ENCODE measurements at regions not wholly inside any gene's neighbourhood (a gene's known extent, or its start where the extent isn't known, plus 50 kb on each side); places are given as distances from the start of the nearest gene placed in this dataset.

DNA sequence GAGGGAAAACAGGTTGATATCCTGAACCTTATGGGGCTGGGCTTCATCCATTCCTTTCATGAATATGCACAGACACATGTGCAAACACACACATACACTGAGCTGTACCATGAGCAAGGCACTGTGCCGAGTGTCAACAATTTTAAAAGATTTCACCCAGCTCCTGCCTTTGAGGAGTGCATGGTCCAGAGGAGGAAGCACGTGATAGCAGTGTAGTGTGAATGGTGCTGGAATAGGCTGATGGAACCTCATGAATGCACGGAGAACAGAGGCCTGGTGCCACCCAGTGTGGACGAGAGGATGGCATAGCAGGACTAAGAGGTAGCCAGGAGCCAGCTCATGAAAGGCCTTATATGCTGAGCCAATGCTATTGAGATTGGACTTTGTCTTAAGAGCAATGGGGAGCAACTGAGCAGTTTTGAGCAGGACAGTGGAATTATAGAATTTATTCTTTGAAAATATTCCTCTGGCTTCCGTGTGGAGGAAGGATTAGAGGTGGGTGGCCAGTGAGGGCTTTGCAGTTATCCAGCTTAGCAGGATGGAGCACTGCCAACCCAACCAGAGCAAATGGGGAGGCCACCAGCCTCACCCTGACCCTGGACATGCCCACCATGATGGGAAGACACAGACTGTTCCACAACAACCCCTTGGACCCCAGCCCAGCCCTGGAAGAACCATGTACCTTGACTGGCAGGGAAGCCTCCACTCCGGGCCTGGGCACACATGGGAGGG lies 84.4 kb downstream of the UNC5CL start (continued):
- TF ChIP-seq ARID5B (CRISPR knock-in tag; IDR thresholded peaks at IDR 0.05), result 0 out of 2 replicates have a peak, but pooled peaks have one; percentile 11
- 0 out of 2 replicates have a peak, but pooled peaks have one; percentile 48 for TF ChIP-seq ZSCAN21 (CRISPR knock-in tag; IDR thresholded peaks at IDR 0.05; ENCODE audit: borderline replicate concordance)
- no peak for TF ChIP-seq YY1 (IDR thresholded peaks at IDR 0.05; ENCODE audit: insufficient read depth, insufficient replicate concordance, low read depth, low read length)
- TF ChIP-seq, protein P1, sequence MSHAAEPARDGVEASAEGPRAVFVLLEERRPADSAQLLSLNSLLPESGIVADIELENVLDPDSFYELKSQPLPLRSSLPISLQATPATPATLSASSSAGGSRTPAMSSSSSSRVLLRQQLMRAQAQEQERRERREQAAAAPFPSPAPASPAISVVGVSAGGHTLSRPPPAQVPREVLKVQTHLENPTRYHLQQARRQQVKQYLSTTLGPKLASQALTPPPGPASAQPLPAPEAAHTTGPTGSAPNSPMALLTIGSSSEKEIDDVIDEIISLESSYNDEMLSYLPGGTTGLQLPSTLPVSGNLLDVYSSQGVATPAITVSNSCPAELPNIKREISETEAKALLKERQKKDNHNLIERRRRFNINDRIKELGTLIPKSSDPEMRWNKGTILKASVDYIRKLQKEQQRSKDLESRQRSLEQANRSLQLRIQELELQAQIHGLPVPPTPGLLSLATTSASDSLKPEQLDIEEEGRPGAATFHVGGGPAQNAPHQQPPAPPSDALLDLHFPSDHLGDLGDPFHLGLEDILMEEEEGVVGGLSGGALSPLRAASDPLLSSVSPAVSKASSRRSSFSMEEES (CRISPR knock-in tag; IDR thresholded peaks at IDR 0.05), result peak; percentile 65
- no peak for TF ChIP-seq ZSCAN22 (CRISPR knock-in tag; IDR thresholded peaks at IDR 0.05)
- TF ChIP-seq BHLHE40 (IDR thresholded peaks at IDR 0.05; ENCODE audit: low read length), result peak; percentile 72
- TF ChIP-seq SP2 (CRISPR knock-in tag; IDR thresholded peaks at IDR 0.05), result no peak
- no peak for TF ChIP-seq HNRNPL (IDR thresholded peaks at IDR 0.05; ENCODE audit: low read depth, low read length)
- TF ChIP-seq EED (CRISPR knock-in tag; IDR thresholded peaks at IDR 0.05), result no peak
- no peak for TF ChIP-seq TIGD3 (CRISPR knock-in tag; IDR thresholded peaks at IDR 0.05; ENCODE audit: borderline replicate concordance)
- peak; percentile 69 for TF ChIP-seq MNT (IDR thresholded peaks at IDR 0.05)
- no peak for TF ChIP-seq ZNF616 (CRISPR knock-in tag; IDR thresholded peaks at IDR 0.05; ENCODE audit: low read depth)
- no peak for TF ChIP-seq CSRNP2 (CRISPR knock-in tag; conservative IDR thresholded peaks at IDR 0.05; ENCODE audit: low read depth)
- no peak for TF ChIP-seq YEATS4 (CRISPR knock-in tag; IDR thresholded peaks at IDR 0.05; ENCODE audit: borderline replicate concordance)
- no peak for TF ChIP-seq TBL1XR1 (IDR thresholded peaks at IDR 0.05; ENCODE audit: borderline replicate concordance, low read length, partially characterized antibody)
- TF ChIP-seq SP140L (CRISPR knock-in tag; IDR thresholded peaks at IDR 0.05; ENCODE audit: borderline replicate concordance), result no peak
- TF ChIP-seq PBX2 (CRISPR knock-in tag; IDR thresholded peaks at IDR 0.05), result no peak
